Adipose tissue (tissue), 3 donors: ENCODE measurements at regions not wholly inside any gene's neighbourhood (a gene's known extent, or its start where the extent isn't known, plus 50 kb on each side); places are given as distances from the start of the nearest gene placed in this dataset.

Source experiments
- H3K27ac ChIP-seq: one replicate; pipeline ENCODE4 v1.5.1; 2013; ENCODE audit warnings: low read depth, low read length
- WGBS, 3 donors: extraction: QIAGEN DNeasy Blood & Tissue Kit; methylation state at CpG; one replicate each; pipeline ENCODE4 v1.1.7; 2013; 5-methylcytosine and 5-hydroxymethylcytosine counted together
- donor health status: healthy with polysubstance abuse.
- donor health status: Bipolar disorder and iron deficiency.
- donor health status: healthy.

DNA sequence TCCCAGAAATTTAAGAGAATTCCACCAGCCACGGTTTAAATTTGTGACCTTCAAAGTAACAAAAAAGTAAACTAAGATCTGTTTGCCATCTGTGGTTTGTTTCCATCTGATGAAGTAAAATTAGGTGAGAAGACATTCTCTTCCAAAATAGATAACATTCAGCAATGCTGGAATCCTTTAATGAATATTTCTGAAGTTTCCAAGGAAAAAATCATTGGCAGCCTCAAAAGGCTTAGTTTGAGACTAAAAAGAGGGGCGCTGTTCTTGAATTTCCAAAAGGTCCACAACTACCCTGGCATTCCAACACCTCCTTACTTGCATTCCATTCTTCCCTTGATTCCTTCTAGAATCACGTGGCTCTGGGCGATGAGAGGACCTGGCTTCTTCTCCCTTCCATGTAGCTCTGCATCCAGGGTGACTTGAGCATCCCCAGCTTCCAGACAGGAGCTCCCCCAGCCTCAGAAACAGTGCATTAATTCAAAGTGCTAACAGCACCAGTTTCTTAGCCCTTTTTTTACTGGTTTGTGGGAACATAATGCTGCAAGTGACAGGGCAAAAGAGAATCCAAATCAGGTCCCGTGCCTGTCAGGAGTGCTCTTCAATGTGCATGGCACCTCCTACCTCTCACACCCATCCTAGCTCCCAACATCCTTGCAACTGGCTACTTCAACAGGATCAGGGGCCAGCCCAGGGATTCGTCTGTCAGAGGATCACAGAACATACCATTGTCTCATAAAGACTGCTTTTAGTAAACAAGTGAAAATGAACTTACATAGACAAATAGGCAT lies 191.5 kb upstream of the S1PR3 start:
- H3K27ac ChIP-seq = no peak overlapping the region
- 53 to 80% (median 75%) methylated on average over 6 of the region's 6 CpGs for WGBS, 3 donors

GRCh38 chr9:88800329-88800682 lies 191.0 kb upstream of the S1PR3 start:
- H3K27ac ChIP-seq = no peak overlapping the region
- WGBS, 3 donors = 62 to 77% (median 75%) methylated on average over 3 of the region's 3 CpGs

GRCh38 chr9:88801214-88801796 lies 190.0 kb upstream of the S1PR3 start:
- no peak overlapping the region for H3K27ac ChIP-seq
- 84 to 95% (median 91%) methylated on average over 2 of the region's 2 CpGs for WGBS, 3 donors

GRCh38 chr9:88802533-88802932 lies 188.7 kb upstream of the S1PR3 start:
- 88 to 94% (median 93%) methylated on average over 5 of the region's 5 CpGs for WGBS, 3 donors
- no peak overlapping the region for H3K27ac ChIP-seq

GRCh38 chr9:88803546-88804253 lies 187.6 kb upstream of the S1PR3 start:
- WGBS, 3 donors = 61 to 72% (median 68%) methylated on average over 4 of the region's 4 CpGs
- no peak overlapping the region for H3K27ac ChIP-seq

- H3K27ac ChIP-seq = no peak overlapping the region
- WGBS, 3 donors = 56 to 78% (median 71%) methylated on average over 2 of the region's 2 CpGs
Observed at GRCh38 chr9:88804254-88804596, 187.0 kb upstream of the S1PR3 start.

DNA sequence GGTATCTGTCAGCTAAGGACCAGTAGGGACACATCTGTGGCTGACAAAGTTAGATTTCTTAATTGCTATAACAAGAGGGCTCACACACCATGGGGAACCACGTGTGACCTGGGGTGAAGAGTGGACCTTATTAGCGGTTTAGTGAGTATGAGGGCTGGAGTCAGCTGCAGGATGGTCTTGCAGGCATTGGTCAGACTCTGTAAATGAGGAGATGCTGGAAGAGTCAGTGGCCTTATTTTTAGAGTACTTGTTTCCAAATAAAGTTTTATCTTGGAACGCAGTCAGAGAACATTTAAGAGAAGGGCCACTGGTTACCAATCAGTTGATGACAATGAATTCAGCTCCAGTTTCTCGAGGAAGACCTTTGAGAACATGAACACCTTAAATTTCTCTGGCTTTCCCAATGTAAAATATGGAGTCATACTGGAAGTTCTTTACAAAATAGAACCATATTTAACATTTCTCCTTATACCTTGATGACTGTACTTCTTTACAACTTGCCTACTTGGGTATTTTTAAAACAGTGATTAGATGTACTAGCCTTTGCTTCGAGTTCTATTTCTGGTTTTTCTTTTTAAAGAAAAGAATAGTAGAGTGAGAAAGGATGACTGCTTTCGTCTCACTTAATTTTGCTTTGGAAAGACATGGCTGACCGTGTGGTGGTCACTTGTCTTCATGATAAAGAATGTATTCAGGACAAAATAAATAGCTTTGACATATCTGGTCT lies 185.9 kb upstream of the S1PR3 start:
- 74 to 91% (median 88%) methylated on average over 7 of the region's 7 CpGs for WGBS, 3 donors
- H3K27ac ChIP-seq = no peak overlapping the region

GRCh38 chr9:88807426-88807825 lies 183.8 kb upstream of the S1PR3 start:
- H3K27ac ChIP-seq = no peak overlapping the region
- 90 to 96% (median 93%) methylated on average over 5 of the region's 5 CpGs for WGBS, 3 donors

DNA sequence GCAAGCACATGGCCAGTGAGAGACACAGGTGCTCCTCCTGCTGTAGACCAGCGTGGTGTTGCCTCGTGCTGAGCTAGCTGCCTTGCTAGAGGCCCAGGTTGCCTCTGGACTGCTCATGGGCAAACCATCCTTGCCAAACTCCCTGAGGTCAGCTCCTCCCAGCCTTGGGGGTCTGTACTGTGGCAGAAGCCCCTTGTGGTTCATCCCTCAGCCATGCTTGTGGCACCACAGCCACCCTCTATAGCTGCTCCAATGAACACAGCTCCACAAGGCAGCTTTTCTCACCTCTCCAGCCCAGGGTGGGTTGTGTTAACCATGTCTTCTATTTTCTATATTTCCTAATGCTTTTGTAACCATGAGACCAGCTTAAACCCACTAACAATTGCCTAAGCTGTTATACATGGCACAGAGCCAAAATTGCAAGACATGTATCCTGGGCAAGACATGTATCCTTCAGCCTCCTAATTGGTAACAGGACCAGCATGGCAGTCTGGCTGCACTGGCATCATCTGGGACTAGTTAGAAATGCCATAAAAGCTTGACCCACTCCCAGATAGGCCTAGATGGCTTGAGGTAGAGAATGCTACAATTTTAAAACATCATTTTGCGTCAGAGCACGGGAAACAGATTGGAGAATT lies 183.1 kb upstream of the S1PR3 start:
- 90 to 96% (median 91%) methylated on average over 4 of the region's 4 CpGs for WGBS, 3 donors
- no peak overlapping the region for H3K27ac ChIP-seq

GRCh38 chr9:88808761-88809354 lies 182.4 kb upstream of the S1PR3 start:
- no peak overlapping the region for H3K27ac ChIP-seq
- WGBS, 3 donors = 77 to 88% (median 79%) methylated on average over 4 of the region's 5 CpGs

DNA sequence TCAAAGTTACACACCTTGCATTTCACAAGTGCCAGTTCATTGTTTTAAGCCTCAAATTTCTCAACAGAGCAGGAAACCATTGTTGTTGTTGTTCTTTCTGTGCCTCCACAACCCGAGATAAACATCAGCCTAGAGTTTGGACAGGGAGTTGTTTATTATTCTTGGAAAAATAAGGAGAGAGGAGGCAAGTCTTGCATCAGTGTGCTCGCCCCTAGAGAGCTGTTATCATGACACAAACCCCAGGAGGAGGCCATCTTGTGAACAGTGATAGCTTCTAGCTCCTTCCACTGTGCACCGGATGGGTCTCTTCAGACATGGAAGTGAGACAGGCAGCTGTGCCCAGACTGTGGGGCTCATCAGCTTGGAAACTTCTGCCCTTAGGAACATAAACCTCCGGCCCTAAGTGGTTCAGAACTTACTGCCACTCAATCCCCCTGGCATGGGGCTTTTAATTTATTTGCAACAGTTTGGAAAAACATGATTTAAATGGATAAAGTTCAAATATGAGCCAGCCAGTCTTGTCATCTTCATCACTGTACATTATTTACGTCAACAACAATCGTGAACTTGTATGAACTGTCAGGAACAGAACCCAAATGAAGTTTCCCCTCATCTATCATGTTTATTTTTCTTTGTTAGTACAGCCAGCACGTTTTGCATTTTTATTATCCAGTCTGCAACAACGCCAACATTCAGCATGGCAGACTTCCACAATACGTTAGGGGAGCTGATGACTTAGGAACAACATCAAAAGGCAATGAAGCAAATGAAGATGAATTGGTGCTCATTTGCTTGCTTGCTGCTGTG lies 181.7 kb upstream of the S1PR3 start:
- WGBS, 3 donors = 52 to 60% (median 54%) methylated on average over 9 of the region's 9 CpGs
- H3K27ac ChIP-seq = no peak overlapping the region

DNA sequence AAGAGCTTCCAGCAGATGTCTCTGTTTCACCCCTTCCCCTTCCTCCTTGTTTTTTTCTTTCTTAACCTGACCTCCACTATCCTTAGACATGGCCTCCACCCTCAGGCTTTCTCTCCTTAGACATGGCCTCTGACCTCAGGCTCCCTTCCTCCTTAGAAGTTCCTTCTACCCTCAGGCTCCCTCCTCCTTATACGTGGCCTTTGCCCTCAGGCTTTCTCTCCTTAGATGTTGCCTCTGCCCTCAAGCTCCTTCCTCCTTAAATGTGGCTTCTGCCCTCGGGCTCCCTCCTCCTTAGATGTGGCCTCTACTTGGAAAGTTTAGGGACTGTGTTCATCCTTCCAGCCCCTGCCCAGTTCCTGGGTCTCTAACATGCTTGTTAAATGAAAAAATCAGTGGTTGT lies 180.4 kb upstream of the S1PR3 start:
- no peak overlapping the region for H3K27ac ChIP-seq
- WGBS, 3 donors = 74 to 86% (median 77%) methylated on average over 2 of the region's 2 CpGs

DNA sequence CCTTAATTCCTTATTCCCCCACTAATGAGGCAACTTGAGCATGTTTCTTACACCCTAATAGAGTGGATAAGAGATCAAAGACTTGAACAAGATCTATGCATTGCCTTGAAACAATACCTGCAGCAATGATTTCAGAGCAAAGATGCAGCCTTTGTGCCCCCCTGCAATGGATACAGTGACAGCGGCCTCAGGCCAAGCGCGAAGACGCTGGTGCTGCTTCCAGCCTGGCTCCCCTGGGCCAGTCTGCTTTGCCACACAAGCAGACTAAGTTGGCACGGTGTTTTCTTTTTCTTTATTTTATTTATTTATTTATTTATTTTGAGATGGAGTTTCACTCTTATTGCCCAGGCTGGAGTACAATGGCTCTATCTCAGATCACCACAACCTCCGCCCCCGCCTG lies 179.8 kb upstream of the S1PR3 start:
- H3K27ac ChIP-seq = no peak overlapping the region
- WGBS, 3 donors = 97 to 99% (median 97%) methylated on average over 7 of the region's 7 CpGs

DNA sequence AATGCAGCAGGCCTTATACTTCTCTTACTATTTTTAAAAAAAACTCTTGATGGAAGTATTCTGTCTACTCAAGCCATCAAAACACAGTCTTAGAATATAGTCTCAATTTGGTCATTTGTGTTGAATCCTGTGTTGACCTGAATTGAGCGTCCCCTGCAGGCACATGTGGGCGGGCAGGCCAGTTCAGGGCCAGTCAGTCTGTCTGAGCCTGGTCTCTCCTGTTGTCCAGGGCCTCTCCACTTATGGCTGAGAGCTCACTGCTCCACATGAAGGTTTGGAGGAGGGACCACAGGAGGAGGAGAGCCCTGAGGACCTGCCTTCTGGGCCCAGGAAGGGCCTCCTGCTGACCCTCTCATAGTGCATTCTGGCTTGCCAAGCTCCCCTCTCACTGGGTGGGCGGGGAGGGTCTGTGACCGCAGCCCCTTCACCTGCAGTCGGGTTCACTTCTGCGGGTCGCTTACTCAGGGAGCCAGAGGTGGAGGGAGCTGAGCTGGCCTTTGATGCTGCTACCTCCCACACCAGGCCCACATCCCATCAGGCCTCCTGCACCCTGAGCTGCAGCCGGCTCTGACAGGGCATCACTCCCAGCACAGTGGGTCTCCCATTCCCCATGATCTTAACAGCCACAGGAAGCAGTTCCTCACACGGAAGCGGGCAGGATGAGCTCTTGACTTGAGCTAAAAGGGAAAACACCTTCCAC lies 178.2 kb upstream of the S1PR3 start:
- 87 to 93% (median 92%) methylated on average over 10 of the region's 10 CpGs for WGBS, 3 donors

GRCh38 chr9:88813638-88814209 lies 177.5 kb upstream of the S1PR3 start:
- WGBS, 3 donors = 86 to 88% (median 88%) methylated on average over 8 of the region's 8 CpGs
- H3K27ac ChIP-seq = no peak overlapping the region

More for the DNA sequence above, 178.2 kb upstream of the S1PR3 start:
- no peak overlapping the region for H3K27ac ChIP-seq

- WGBS, 3 donors = 50 to 60% (median 59%) methylated on average over 4 of the region's 4 CpGs
- H3K27ac ChIP-seq = no peak overlapping the region
Observed at GRCh38 chr9:88814577-88814976, 176.7 kb upstream of the S1PR3 start.

DNA sequence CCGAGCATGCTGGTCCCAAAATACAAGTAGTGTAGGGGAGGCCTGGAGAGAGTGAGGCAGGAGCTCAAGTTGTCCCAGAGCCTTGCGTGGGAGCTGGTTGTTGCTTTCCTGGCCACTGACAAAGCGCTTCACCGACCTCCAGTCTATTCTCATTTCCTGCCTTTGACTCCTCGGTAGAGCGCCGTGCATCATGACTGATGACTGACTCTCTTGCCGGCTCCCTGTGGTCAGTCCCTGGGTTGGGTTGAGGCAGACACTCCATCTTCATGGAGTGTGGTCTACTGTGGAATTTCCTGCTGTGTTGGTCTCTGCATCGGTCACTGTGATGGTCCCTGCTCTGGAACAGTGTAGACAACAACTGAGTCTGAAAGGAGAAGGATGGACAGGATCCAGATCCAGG lies 175.1 kb upstream of the S1PR3 start:
- no peak overlapping the region for H3K27ac ChIP-seq
- WGBS, 3 donors = 63 to 82% (median 73%) methylated on average over 9 of the region's 9 CpGs
